ENCODE measurements at regions not wholly inside any gene's neighbourhood (a gene's known extent, or its start where the extent isn't known, plus 50 kb on each side); places are given as distances from the start of the nearest gene placed in this dataset.

GRCh38 chr2:237198164-237198855 is 112.6 kb downstream of the COPS8 start:
- H3K27ac Mint-ChIP-seq, result no peak overlapping the region
- H3K36me3 Mint-ChIP-seq, result no peaks in the 10 kb centered on the region
- H3K9me3 Mint-ChIP-seq, result no peaks in the 10 kb centered on the region
- H3K27me3 Mint-ChIP-seq, result peaks cover 3% of the 10 kb centered on the region
- no peaks in the 10 kb centered on the region for H3K4me1 Mint-ChIP-seq
- no peak for ATAC-seq
- H3K4me3 Mint-ChIP-seq, result no peak overlapping the region

- Mint-ChIP-seq H3K27ac (no peak overlapping the region), H3K27me3 (no peaks in the 10 kb centered on the region)
Measured at GRCh38 chr2:237199082-237199481, 113.4 kb downstream of the COPS8 start.

GRCh38 chr2:237199577-237199976 is 113.9 kb downstream of the COPS8 start:
- ATAC-seq, result no peak
- Mint-ChIP-seq H3K36me3 (no peaks in the 10 kb centered on the region), H3K4me3 (no peak overlapping the region), H3K27me3 (peaks cover 2% of the 10 kb centered on the region), H3K27ac (no peak overlapping the region), H3K9me3 (no peaks in the 10 kb centered on the region), H3K4me1 (no peaks in the 10 kb centered on the region)

More at GRCh38 chr2:237199082-237199481, 113.4 kb downstream of the COPS8 start:
- Mint-ChIP-seq H3K9me3 (no peaks in the 10 kb centered on the region), H3K36me3 (no peaks in the 10 kb centered on the region), H3K4me3 (no peak overlapping the region), H3K4me1 (no peaks in the 10 kb centered on the region)
- no peak for ATAC-seq

GRCh38 chr2:237200462-237200861 is 114.8 kb downstream of the COPS8 start:
- Mint-ChIP-seq H3K27ac (no peak overlapping the region), H3K9me3 (no peaks in the 10 kb centered on the region), H3K27me3 (peaks cover 9% of the 10 kb centered on the region), H3K36me3 (no peaks in the 10 kb centered on the region), H3K4me3 (no peak overlapping the region), H3K4me1 (no peaks in the 10 kb centered on the region)
- no peak for ATAC-seq

- Mint-ChIP-seq H3K36me3 (no peaks in the 10 kb centered on the region), H3K27ac (no peak overlapping the region), H3K4me1 (no peaks in the 10 kb centered on the region), H3K9me3 (no peaks in the 10 kb centered on the region), H3K27me3 (peaks cover 9% of the 10 kb centered on the region), H3K4me3 (no peak overlapping the region)
- ATAC-seq, result peak; percentile 74
Measured at GRCh38 chr2:237201461-237202287, 116.0 kb downstream of the COPS8 start.

GRCh38 chr2:237202288-237203030 is 116.8 kb downstream of the COPS8 start:
- no peak for ATAC-seq
- H3K36me3 Mint-ChIP-seq, result no peaks in the 10 kb centered on the region
- no peaks in the 10 kb centered on the region for H3K9me3 Mint-ChIP-seq
- no peak overlapping the region for H3K4me3 Mint-ChIP-seq
- H3K27me3 Mint-ChIP-seq, result peaks cover 9% of the 10 kb centered on the region
- no peak overlapping the region for H3K27ac Mint-ChIP-seq
- H3K4me1 Mint-ChIP-seq, result no peaks in the 10 kb centered on the region

- no peak for ATAC-seq
- H3K27me3 Mint-ChIP-seq, result peaks cover 9% of the 10 kb centered on the region
- no peak overlapping the region for H3K27ac Mint-ChIP-seq
Measured at GRCh38 chr2:237205043-237205541, 119.4 kb downstream of the COPS8 start.

GRCh38 chr2:237205561-237205971 is 119.9 kb downstream of the COPS8 start:
- no peaks in the 10 kb centered on the region for H3K36me3 Mint-ChIP-seq
- ATAC-seq, result no peak
- H3K27me3 Mint-ChIP-seq, result peaks cover 9% of the 10 kb centered on the region
- H3K4me1 Mint-ChIP-seq, result no peaks in the 10 kb centered on the region
- no peak overlapping the region for H3K4me3 Mint-ChIP-seq
- H3K9me3 Mint-ChIP-seq, result no peaks in the 10 kb centered on the region
- no peak overlapping the region for H3K27ac Mint-ChIP-seq

More at GRCh38 chr2:237205043-237205541, 119.4 kb downstream of the COPS8 start:
- no peak overlapping the region for H3K4me3 Mint-ChIP-seq
- no peaks in the 10 kb centered on the region for H3K36me3 Mint-ChIP-seq
- H3K9me3 Mint-ChIP-seq, result no peaks in the 10 kb centered on the region
- no peaks in the 10 kb centered on the region for H3K4me1 Mint-ChIP-seq

GRCh38 chr2:237207646-237208045 is 122.0 kb downstream of the COPS8 start:
- H3K36me3 Mint-ChIP-seq, result no peaks in the 10 kb centered on the region
- no peak for ATAC-seq
- H3K4me1 Mint-ChIP-seq, result no peaks in the 10 kb centered on the region

GRCh38 chr2:237208373-237209260 is 122.9 kb downstream of the COPS8 start:
- Mint-ChIP-seq H3K4me1 (no peaks in the 10 kb centered on the region), H3K36me3 (no peaks in the 10 kb centered on the region), H3K9me3 (no peaks in the 10 kb centered on the region), H3K27ac (no peak overlapping the region), H3K27me3 (peaks cover 9% of the 10 kb centered on the region), H3K4me3 (no peak overlapping the region)
- ATAC-seq, result no peak

More at GRCh38 chr2:237207646-237208045, 122.0 kb downstream of the COPS8 start:
- Mint-ChIP-seq H3K4me3 (no peak overlapping the region), H3K27me3 (peaks cover 9% of the 10 kb centered on the region), H3K9me3 (no peaks in the 10 kb centered on the region), H3K27ac (no peak overlapping the region)

GRCh38 chr2:237209885-237210284 is 124.2 kb downstream of the COPS8 start:
- no peak for ATAC-seq
- Mint-ChIP-seq H3K9me3 (no peaks in the 10 kb centered on the region), H3K36me3 (no peaks in the 10 kb centered on the region), H3K27ac (no peak overlapping the region), H3K4me3 (no peak overlapping the region), H3K27me3 (peaks cover 4% of the 10 kb centered on the region), H3K4me1 (no peaks in the 10 kb centered on the region)

- Mint-ChIP-seq H3K27ac (no peak overlapping the region), H3K36me3 (no peaks in the 10 kb centered on the region)
- no peak for ATAC-seq
Measured at GRCh38 chr2:237210297-237210696, 124.6 kb downstream of the COPS8 start.

GRCh38 chr2:237210763-237211162 is 125.1 kb downstream of the COPS8 start:
- no peaks in the 10 kb centered on the region for H3K9me3 Mint-ChIP-seq
- no peak overlapping the region for H3K27ac Mint-ChIP-seq
- no peak overlapping the region for H3K4me3 Mint-ChIP-seq
- no peak for ATAC-seq
- H3K36me3 Mint-ChIP-seq, result no peaks in the 10 kb centered on the region
- no peaks in the 10 kb centered on the region for H3K27me3 Mint-ChIP-seq
- no peaks in the 10 kb centered on the region for H3K4me1 Mint-ChIP-seq

More at GRCh38 chr2:237210297-237210696, 124.6 kb downstream of the COPS8 start:
- Mint-ChIP-seq H3K4me3 (no peak overlapping the region), H3K9me3 (no peaks in the 10 kb centered on the region), H3K27me3 (peaks cover under 1% of the 10 kb centered on the region), H3K4me1 (no peaks in the 10 kb centered on the region)

Measured in stimulated activated memory B cell treated with anti-CD40 and anti-IgM and Interleukin-4, amounts not matched to agents 10 μg/mL and 1 μg/mL and 100 μg/mL, for 72 hours (primary cell).